GM23338 (cell line): ENCODE measurements at regions not wholly inside any gene's neighbourhood (a gene's known extent, or its start where the extent isn't known, plus 50 kb on each side); places are given as distances from the start of the nearest gene placed in this dataset.

Experiments
- ATAC-seq: fragments of 200-7000 bp; cut with Tn5 transposase; 3 replicates; pipeline ENCODE4 v1.9.1; 2020
- DNase-seq: peaks from one replicate; pipeline ENCODE4 v3.0.0-alpha.2; 2015; ENCODE audit warnings: low spot score
- H2AFZ ChIP-seq: fragments of 200-600 bp; sonication (generic); 2 replicates; pipeline ENCODE4 v1.8.0; 2016; ENCODE audit warnings: antibody characterized with exemption, mild to moderate bottlenecking, moderate library complexity
- H3F3A ChIP-seq: fragments of 200-600 bp; sonication (generic); replicated peaks from 2 replicates; pipeline ENCODE4 v1.8.0; 2017; ENCODE audit warnings: antibody characterized with exemption, mixed run types, low read depth
- H3K27ac ChIP-seq: fragments of 200-600 bp; sonication (generic); 2 replicates; pipeline ENCODE4 v1.6.1; 2016; ENCODE audit warnings: low read depth
- H3K27me3 ChIP-seq: fragments of 200-600 bp; sonication (generic); 2 replicates; pipeline ENCODE4 v1.8.0; 2016; ENCODE audit warnings: mild to moderate bottlenecking, mixed run types, moderate library complexity; ENCODE audit not compliant: insufficient read depth
- H3K36me3 ChIP-seq: fragments of 200-600 bp; sonication (generic); 2 replicates; pipeline ENCODE4 v1.8.0; 2016; ENCODE audit warnings: mild to moderate bottlenecking; ENCODE audit not compliant: insufficient read depth
- H3K4me1 ChIP-seq: fragments of 200-600 bp; sonication (generic); 2 replicates; pipeline ENCODE4 v1.8.0; 2016; ENCODE audit warnings: mild to moderate bottlenecking, moderate library complexity; ENCODE audit not compliant: insufficient read depth
- H3K4me2 ChIP-seq: fragments of 200-600 bp; sonication (generic); 2 replicates; pipeline ENCODE4 v1.7.1; 2017; ENCODE audit warnings: mixed run types
- H3K4me3 ChIP-seq: fragments of 200-600 bp; sonication (generic); 2 replicates; pipeline ENCODE4 v1.6.1; 2016; ENCODE audit warnings: mixed run types
- H3K79me2 ChIP-seq: fragments of 200-600 bp; sonication (generic); replicated peaks from 2 replicates; pipeline ENCODE4 v1.8.0; 2017; ENCODE audit warnings: mild to moderate bottlenecking; ENCODE audit not compliant: insufficient read depth
- H3K9me2 ChIP-seq: fragments of 200-600 bp; sonication (generic); 2 replicates; pipeline ENCODE4 v1.8.0; 2017; ENCODE audit not compliant: insufficient read depth
- H4K20me1 ChIP-seq: fragments of 200-600 bp; sonication (generic); replicated peaks from 2 replicates; pipeline ENCODE4 v1.8.0; 2017; ENCODE audit warnings: mild to moderate bottlenecking; ENCODE audit not compliant: insufficient read depth
- H3K27ac Mint-ChIP-seq: 2 replicates; pipeline ENCODE4 v1.8.0; 2020; ENCODE audit warnings: inconsistent platforms, mild to moderate bottlenecking, moderate library complexity, mixed read lengths
- H3K27me3 Mint-ChIP-seq: 3 replicates; pipeline ENCODE4 v1.8.0; 2022; ENCODE audit warnings: low read depth, mild to moderate bottlenecking, moderate library complexity, mixed read lengths, inconsistent platforms; ENCODE audit not compliant: insufficient read depth, poor library complexity
- H3K36me3 Mint-ChIP-seq: 3 replicates; pipeline ENCODE4 v1.8.0; 2021; ENCODE audit warnings: low read depth, mild to moderate bottlenecking, inconsistent platforms, moderate library complexity, mixed read lengths
- H3K4me1 Mint-ChIP-seq: 3 replicates; pipeline ENCODE4 v1.8.0; 2020; ENCODE audit warnings: mild to moderate bottlenecking, inconsistent platforms, mixed read lengths
- H3K4me3 Mint-ChIP-seq: 3 replicates; pipeline ENCODE4 v1.8.0; 2021; ENCODE audit warnings: moderate library complexity, mild to moderate bottlenecking, inconsistent platforms, mixed read lengths
- H3K9me3 Mint-ChIP-seq: 3 replicates; pipeline ENCODE4 v1.8.0; 2020; ENCODE audit warnings: moderate library complexity, mild to moderate bottlenecking, inconsistent platforms, mixed read lengths
- CREB1 ChIP-seq: fragments of 250-450 bp; sonication (Bioruptor Pico); IDR thresholded peaks from 2 replicates; pipeline ENCODE4 v1.5.0; 2020; ENCODE audit warnings: low read depth, mild to moderate bottlenecking, moderate library complexity
- EZH2 ChIP-seq: fragments of 200-600 bp; sonication (generic); IDR thresholded peaks from one replicate; pipeline ENCODE4 v1.8.0; 2017; ENCODE audit warnings: antibody characterized with exemption, mild to moderate bottlenecking, low read depth; ENCODE audit not compliant: unreplicated experiment
- EZH2phosphoT487 ChIP-seq: fragments of 200-600 bp; sonication (generic); IDR thresholded peaks from one replicate; pipeline ENCODE4 v1.8.1; 2018; ENCODE audit warnings: antibody characterized with exemption; ENCODE audit not compliant: unreplicated experiment
- JUNB ChIP-seq: IDR thresholded peaks from one replicate; pipeline ENCODE4 v1.6.1; 2016; ENCODE audit warnings: antibody characterized with exemption; ENCODE audit not compliant: unreplicated experiment
- NANOG ChIP-seq: IDR thresholded peaks from 2 replicates; pipeline ENCODE4 v1.6.1; 2016; ENCODE audit warnings: antibody characterized with exemption, borderline replicate concordance
- POLR2AphosphoS5 ChIP-seq: IDR thresholded peaks from 2 replicates; pipeline ENCODE4 v1.6.1; 2016; ENCODE audit warnings: antibody characterized with exemption, low read depth
- ZNF114 ChIP-seq: fragments of 250-450 bp; sonication (Bioruptor Pico); IDR thresholded peaks from 2 replicates; pipeline ENCODE4 v1.5.0; 2020; ENCODE audit warnings: mild to moderate bottlenecking, moderate library complexity
- ZNF331 ChIP-seq: fragments of 250-450 bp; sonication (Bioruptor Pico); IDR thresholded peaks from 2 replicates; pipeline ENCODE4 v1.5.0; 2020; ENCODE audit warnings: low read depth, mild to moderate bottlenecking, moderate library complexity
- TF ChIP-seq, protein P1 (sequence below): IDR thresholded peaks from 2 replicates; pipeline ENCODE4 v1.6.1; 2016; ENCODE audit warnings: antibody characterized with exemption
- TF ChIP-seq, protein P2 (sequence below): fragments of 250-450 bp; sonication (Bioruptor Pico); IDR thresholded peaks from 2 replicates; pipeline ENCODE4 v1.5.0; 2020; ENCODE audit warnings: mild to moderate bottlenecking, moderate library complexity
- TF ChIP-seq, protein P3 (sequence below), 2 experiments: fragments of 200-600 bp in 1 of 2; sonication (generic) in 1 of 2; conservative IDR thresholded peaks; 2 replicates each; pipeline versions ENCODE4 v1.5.1 to v1.6.1; 2016 to 2017; ENCODE audit warnings: antibody characterized with exemption in 2 of 2, low read depth in 2 of 2, mild to moderate bottlenecking in 2 of 2, moderate library complexity in 1 of 2

DNA sequence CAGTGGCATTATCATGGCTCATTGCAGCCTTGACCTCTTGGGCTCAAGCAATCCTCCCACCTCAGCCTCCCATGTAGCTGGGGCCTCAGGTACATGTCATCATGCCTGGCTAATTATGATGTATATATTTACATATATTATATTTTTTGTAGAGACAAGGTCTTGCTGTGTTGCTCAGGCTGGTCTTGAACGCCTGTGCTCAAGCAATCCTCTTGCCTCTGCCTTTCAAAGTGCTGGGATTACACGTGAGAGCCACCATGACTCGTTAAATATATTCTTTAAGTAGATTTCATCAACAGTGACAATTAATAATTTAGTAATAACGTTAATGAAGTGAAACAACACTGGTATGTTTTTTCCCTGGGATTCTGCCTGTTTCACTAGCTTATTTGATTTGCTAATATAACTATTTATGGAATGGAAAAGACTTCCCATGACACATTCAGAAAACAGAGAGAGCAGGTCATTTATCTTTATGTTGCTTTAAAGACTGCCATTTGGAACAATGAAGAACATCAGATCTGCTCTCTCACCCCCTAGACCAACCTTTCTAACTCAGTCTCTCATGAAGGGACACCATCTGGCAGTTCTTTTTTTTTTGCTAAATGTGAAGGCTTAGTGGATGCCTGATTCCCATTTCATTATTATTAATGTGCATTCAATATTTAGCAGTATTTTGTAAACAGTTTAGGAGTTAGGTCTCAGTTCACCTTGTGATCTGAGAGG is 295.6 kb downstream of the KIF4B start:
- DNase-seq (no peak), ATAC-seq (no peak)
- H3K9me2 ChIP-seq: 0 out of 2 replicates have a peak, but pooled peaks cover 3% of the 10 kb centered on the region
- no peaks in the 10 kb centered on the region for H3K4me1 ChIP-seq
- TF ChIP-seq, protein P1, sequence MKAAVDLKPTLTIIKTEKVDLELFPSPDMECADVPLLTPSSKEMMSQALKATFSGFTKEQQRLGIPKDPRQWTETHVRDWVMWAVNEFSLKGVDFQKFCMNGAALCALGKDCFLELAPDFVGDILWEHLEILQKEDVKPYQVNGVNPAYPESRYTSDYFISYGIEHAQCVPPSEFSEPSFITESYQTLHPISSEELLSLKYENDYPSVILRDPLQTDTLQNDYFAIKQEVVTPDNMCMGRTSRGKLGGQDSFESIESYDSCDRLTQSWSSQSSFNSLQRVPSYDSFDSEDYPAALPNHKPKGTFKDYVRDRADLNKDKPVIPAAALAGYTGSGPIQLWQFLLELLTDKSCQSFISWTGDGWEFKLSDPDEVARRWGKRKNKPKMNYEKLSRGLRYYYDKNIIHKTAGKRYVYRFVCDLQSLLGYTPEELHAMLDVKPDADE: no peak
- TF ChIP-seq CREB1 (CRISPR knock-in tag): no peak
- no peak for TF ChIP-seq JUNB
- TF ChIP-seq, protein P2, sequence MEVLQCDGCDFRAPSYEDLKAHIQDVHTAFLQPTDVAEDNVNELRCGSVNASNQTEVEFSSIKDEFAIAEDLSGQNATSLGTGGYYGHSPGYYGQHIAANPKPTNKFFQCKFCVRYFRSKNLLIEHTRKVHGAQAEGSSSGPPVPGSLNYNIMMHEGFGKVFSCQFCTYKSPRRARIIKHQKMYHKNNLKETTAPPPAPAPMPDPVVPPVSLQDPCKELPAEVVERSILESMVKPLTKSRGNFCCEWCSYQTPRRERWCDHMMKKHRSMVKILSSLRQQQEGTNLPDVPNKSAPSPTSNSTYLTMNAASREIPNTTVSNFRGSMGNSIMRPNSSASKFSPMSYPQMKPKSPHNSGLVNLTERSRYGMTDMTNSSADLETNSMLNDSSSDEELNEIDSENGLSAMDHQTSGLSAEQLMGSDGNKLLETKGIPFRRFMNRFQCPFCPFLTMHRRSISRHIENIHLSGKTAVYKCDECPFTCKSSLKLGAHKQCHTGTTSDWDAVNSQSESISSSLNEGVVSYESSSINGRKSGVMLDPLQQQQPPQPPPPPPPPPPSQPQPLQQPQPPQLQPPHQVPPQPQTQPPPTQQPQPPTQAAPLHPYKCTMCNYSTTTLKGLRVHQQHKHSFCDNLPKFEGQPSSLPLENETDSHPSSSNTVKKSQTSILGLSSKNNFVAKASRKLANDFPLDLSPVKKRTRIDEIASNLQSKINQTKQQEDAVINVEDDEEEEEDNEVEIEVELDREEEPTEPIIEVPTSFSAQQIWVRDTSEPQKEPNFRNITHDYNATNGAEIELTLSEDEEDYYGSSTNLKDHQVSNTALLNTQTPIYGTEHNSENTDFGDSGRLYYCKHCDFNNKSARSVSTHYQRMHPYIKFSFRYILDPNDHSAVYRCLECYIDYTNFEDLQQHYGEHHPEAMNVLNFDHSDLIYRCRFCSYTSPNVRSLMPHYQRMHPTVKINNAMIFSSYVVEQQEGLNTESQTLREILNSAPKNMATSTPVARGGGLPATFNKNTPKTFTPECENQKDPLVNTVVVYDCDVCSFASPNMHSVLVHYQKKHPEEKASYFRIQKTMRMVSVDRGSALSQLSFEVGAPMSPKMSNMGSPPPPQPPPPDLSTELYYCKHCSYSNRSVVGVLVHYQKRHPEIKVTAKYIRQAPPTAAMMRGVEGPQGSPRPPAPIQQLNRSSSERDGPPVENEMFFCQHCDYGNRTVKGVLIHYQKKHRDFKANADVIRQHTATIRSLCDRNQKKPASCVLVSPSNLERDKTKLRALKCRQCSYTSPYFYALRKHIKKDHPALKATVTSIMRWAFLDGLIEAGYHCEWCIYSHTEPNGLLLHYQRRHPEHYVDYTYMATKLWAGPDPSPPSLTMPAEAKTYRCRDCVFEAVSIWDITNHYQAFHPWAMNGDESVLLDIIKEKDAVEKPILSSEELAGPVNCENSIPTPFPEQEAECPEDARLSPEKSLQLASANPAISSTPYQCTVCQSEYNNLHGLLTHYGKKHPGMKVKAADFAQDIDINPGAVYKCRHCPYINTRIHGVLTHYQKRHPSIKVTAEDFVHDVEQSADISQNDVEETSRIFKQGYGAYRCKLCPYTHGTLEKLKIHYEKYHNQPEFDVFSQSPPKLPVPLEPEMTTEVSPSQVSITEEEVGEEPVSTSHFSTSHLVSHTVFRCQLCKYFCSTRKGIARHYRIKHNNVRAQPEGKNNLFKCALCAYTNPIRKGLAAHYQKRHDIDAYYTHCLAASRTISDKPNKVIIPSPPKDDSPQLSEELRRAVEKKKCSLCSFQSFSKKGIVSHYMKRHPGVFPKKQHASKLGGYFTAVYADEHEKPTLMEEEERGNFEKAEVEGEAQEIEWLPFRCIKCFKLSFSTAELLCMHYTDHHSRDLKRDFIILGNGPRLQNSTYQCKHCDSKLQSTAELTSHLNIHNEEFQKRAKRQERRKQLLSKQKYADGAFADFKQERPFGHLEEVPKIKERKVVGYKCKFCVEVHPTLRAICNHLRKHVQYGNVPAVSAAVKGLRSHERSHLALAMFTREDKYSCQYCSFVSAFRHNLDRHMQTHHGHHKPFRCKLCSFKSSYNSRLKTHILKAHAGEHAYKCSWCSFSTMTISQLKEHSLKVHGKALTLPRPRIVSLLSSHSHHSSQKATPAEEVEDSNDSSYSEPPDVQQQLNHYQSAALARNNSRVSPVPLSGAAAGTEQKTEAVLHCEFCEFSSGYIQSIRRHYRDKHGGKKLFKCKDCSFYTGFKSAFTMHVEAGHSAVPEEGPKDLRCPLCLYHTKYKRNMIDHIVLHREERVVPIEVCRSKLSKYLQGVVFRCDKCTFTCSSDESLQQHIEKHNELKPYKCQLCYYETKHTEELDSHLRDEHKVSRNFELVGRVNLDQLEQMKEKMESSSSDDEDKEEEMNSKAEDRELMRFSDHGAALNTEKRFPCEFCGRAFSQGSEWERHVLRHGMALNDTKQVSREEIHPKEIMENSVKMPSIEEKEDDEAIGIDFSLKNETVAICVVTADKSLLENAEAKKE: no peak
- no peak for TF ChIP-seq ZNF114 (CRISPR knock-in tag)
- TF ChIP-seq EZH2phosphoT487: no peak
- no peak for TF ChIP-seq NANOG
- no peak for TF ChIP-seq POLR2AphosphoS5
- no peak for TF ChIP-seq EZH2
- TF ChIP-seq ZNF331 (CRISPR knock-in tag): no peak
- TF ChIP-seq, protein P3, sequence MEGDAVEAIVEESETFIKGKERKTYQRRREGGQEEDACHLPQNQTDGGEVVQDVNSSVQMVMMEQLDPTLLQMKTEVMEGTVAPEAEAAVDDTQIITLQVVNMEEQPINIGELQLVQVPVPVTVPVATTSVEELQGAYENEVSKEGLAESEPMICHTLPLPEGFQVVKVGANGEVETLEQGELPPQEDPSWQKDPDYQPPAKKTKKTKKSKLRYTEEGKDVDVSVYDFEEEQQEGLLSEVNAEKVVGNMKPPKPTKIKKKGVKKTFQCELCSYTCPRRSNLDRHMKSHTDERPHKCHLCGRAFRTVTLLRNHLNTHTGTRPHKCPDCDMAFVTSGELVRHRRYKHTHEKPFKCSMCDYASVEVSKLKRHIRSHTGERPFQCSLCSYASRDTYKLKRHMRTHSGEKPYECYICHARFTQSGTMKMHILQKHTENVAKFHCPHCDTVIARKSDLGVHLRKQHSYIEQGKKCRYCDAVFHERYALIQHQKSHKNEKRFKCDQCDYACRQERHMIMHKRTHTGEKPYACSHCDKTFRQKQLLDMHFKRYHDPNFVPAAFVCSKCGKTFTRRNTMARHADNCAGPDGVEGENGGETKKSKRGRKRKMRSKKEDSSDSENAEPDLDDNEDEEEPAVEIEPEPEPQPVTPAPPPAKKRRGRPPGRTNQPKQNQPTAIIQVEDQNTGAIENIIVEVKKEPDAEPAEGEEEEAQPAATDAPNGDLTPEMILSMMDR (conservative IDR thresholded peaks at IDR 0.05; ENCODE audit: low read depth in 2 of 2): no peak
- H3F3A ChIP-seq: no peaks in the 10 kb centered on the region
- H4K20me1 ChIP-seq: no peaks in the 10 kb centered on the region
- no peak overlapping the region for H3K4me3 ChIP-seq
- no peaks in the 10 kb centered on the region for H3K36me3 ChIP-seq
- Mint-ChIP-seq H3K4me1 (no peaks in the 10 kb centered on the region), H3K27me3 (no peaks in the 10 kb centered on the region), H3K9me3 (no peaks in the 10 kb centered on the region), H3K27ac (no peak overlapping the region), H3K4me3 (no peak overlapping the region), H3K36me3 (no peaks in the 10 kb centered on the region)
- no peak overlapping the region for H3K4me2 ChIP-seq
- H3K79me2 ChIP-seq: no peaks in the 10 kb centered on the region
- H3K27me3 ChIP-seq: no peaks in the 10 kb centered on the region
- H2AFZ ChIP-seq: no peak overlapping the region
- no peak overlapping the region for H3K27ac ChIP-seq
